ENCODE measurements at regions not wholly inside any gene's neighbourhood (a gene's known extent, or its start where the extent isn't known, plus 50 kb on each side); places are given as distances from the start of the nearest gene placed in this dataset.

DNA sequence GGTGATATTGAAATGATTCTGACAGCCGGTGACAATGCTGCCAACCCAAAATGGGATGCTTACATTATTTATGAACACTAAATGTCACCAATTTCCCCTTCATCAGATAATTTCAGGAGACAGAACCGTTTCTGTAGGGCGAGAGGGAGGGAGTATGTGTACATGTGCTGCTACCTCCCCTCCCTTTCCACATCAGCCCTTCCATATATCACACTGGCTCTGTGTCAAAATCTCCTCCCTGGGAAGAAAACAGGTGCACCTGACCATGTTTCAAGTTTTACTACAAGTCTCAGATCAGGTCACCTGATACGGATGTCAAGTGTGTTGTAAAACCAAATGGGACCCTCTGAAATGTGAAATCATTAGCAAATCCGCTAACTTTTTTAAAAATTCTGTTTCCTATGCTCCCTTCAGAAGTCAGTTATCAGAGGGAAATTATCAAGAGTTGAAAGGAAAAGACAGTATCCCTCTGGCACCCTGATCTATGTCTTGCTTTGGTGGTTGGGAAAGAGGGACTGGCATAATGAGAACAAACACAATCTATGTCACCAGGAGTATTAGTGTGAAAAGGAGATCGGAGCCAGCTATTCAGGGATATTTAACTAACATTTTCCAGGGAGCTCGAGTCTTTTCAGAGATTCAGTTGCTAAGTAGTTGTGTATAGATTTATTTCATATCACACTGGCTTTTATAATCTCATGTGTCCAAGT is 1002.3 kb upstream of the CDH8 start:
- no peak for TF ChIP-seq REST (IDR thresholded peaks at IDR 0.05; ENCODE audit: insufficient replicate concordance, low read depth)
- TF ChIP-seq GABPA (IDR thresholded peaks at IDR 0.05; ENCODE audit: low read depth), result no peak
- no peak for TF ChIP-seq POLR2AphosphoS5 (IDR thresholded peaks at IDR 0.05; ENCODE audit: low read depth)
- TF ChIP-seq, protein P1, sequence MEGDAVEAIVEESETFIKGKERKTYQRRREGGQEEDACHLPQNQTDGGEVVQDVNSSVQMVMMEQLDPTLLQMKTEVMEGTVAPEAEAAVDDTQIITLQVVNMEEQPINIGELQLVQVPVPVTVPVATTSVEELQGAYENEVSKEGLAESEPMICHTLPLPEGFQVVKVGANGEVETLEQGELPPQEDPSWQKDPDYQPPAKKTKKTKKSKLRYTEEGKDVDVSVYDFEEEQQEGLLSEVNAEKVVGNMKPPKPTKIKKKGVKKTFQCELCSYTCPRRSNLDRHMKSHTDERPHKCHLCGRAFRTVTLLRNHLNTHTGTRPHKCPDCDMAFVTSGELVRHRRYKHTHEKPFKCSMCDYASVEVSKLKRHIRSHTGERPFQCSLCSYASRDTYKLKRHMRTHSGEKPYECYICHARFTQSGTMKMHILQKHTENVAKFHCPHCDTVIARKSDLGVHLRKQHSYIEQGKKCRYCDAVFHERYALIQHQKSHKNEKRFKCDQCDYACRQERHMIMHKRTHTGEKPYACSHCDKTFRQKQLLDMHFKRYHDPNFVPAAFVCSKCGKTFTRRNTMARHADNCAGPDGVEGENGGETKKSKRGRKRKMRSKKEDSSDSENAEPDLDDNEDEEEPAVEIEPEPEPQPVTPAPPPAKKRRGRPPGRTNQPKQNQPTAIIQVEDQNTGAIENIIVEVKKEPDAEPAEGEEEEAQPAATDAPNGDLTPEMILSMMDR (IDR thresholded peaks at IDR 0.05; ENCODE audit: insufficient read depth, low read length), result no peak
- TF ChIP-seq SPI1 (IDR thresholded peaks at IDR 0.05; ENCODE audit: borderline replicate concordance, low read depth), result no peak
- Histone ChIP-seq H3K27me3 (ENCODE audit: insufficient read depth, poor library complexity, severe bottlenecking) (no peaks in the 10 kb centered on the region), H3K27ac (replicated peaks) (no peak overlapping the region), H3K4me3 (replicated peaks; ENCODE audit: insufficient read depth, low read length) (no peak overlapping the region)
- no peak for DNase-seq (ENCODE audit: low read depth in 1 of 2, low spot score in 1 of 2)

- H3K27ac ChIP-seq (replicated peaks), result no peak overlapping the region
- no peak for DNase-seq (ENCODE audit: low read depth in 1 of 2, low spot score in 1 of 2)
- no peaks in the 10 kb centered on the region for H3K27me3 ChIP-seq (ENCODE audit: insufficient read depth, poor library complexity, severe bottlenecking)
- no peak overlapping the region for H3K4me3 ChIP-seq (replicated peaks; ENCODE audit: insufficient read depth, low read length)
- no peak for TF ChIP-seq GABPA (IDR thresholded peaks at IDR 0.05; ENCODE audit: low read depth)
- no peak for TF ChIP-seq SPI1 (IDR thresholded peaks at IDR 0.05; ENCODE audit: borderline replicate concordance, low read depth)
- TF ChIP-seq POLR2AphosphoS5 (IDR thresholded peaks at IDR 0.05; ENCODE audit: low read depth), result no peak
- TF ChIP-seq, protein P1 (IDR thresholded peaks at IDR 0.05; ENCODE audit: insufficient read depth, low read length), result no peak
- TF ChIP-seq REST (IDR thresholded peaks at IDR 0.05; ENCODE audit: insufficient replicate concordance, low read depth), result no peak
These were observed 1001.6 kb upstream of the CDH8 start for GRCh38 chr16:63037761-63038396.

- Histone ChIP-seq H3K4me3 (replicated peaks; ENCODE audit: insufficient read depth, low read length) (no peak overlapping the region), H3K27ac (replicated peaks) (no peak overlapping the region), H3K27me3 (ENCODE audit: insufficient read depth, poor library complexity, severe bottlenecking) (no peaks in the 10 kb centered on the region)
- DNase-seq (ENCODE audit: low read depth in 1 of 2, low spot score in 1 of 2), result no peak
- TF ChIP-seq GABPA (IDR thresholded peaks at IDR 0.05; ENCODE audit: low read depth) (no peak), REST (IDR thresholded peaks at IDR 0.05; ENCODE audit: insufficient replicate concordance, low read depth) (no peak), POLR2AphosphoS5 (IDR thresholded peaks at IDR 0.05; ENCODE audit: low read depth) (no peak), SPI1 (IDR thresholded peaks at IDR 0.05; ENCODE audit: borderline replicate concordance, low read depth) (no peak)
- TF ChIP-seq, protein P1 (IDR thresholded peaks at IDR 0.05; ENCODE audit: insufficient read depth, low read length), result no peak
These were observed 982.5 kb upstream of the CDH8 start for GRCh38 chr16:63018581-63019223.

Data from HL-60 (cell line).